Trophoblast cell (in vitro differentiated cells and primary cell): ENCODE measurements at regions not wholly inside any gene's neighbourhood (a gene's known extent, or its start where the extent isn't known, plus 50 kb on each side); places are given as distances from the start of the nearest gene placed in this dataset.

Experiments
- DNase-seq, 2 donors: peaks; one replicate each; pipeline ENCODE4 v3.0.0-alpha.2; 2016
- H2AFZ ChIP-seq: 2 replicates; pipeline ENCODE4 v1.6.1; 2013; ENCODE audit warnings: low read length, moderate library complexity, mild to moderate bottlenecking; ENCODE audit not compliant: insufficient read depth, poor library complexity
- H2AK5ac ChIP-seq: 2 replicates; pipeline ENCODE4 v1.6.1; 2013; ENCODE audit warnings: mild to moderate bottlenecking, low read length
- H2BK120ac ChIP-seq: 2 replicates; pipeline ENCODE4 v1.6.1; 2013; ENCODE audit warnings: low read length, mild to moderate bottlenecking, moderate library complexity; ENCODE audit not compliant: insufficient read depth, poor library complexity
- H2BK12ac ChIP-seq: 2 replicates; pipeline ENCODE4 v1.6.1; 2013; ENCODE audit warnings: mild to moderate bottlenecking, low read length, moderate library complexity
- H2BK5ac ChIP-seq: 2 replicates; pipeline ENCODE4 v1.6.1; 2013; ENCODE audit warnings: low read length, low read depth, moderate library complexity, mild to moderate bottlenecking; ENCODE audit not compliant: poor library complexity
- H3K14ac ChIP-seq: 2 replicates; pipeline ENCODE4 v1.6.1; 2013; ENCODE audit warnings: mild to moderate bottlenecking, low read length
- H3K18ac ChIP-seq: 2 replicates; pipeline ENCODE4 v1.6.1; 2013; ENCODE audit warnings: mild to moderate bottlenecking, low read length
- H3K23ac ChIP-seq: 2 replicates; pipeline ENCODE4 v1.6.1; 2013; ENCODE audit warnings: low read length
- H3K27ac ChIP-seq: 2 replicates; pipeline ENCODE4 v1.5.1; 2013; ENCODE audit warnings: low read depth, mild to moderate bottlenecking, inconsistent platforms, low read length, moderate library complexity
- H3K27me3 ChIP-seq: 2 replicates; pipeline ENCODE4 v1.6.1; 2013; ENCODE audit warnings: inconsistent platforms, mild to moderate bottlenecking, low read length, moderate library complexity; ENCODE audit not compliant: insufficient read depth
- H3K36me3 ChIP-seq, 2 experiments: 1 replicate in 1 of 2; 2 replicates in 1 of 2; pipeline ENCODE4 v1.6.1; 2013; ENCODE audit warnings: low read length in 2 of 2, mild to moderate bottlenecking in 2 of 2, moderate library complexity in 1 of 2; ENCODE audit not compliant: insufficient read depth in 2 of 2, control insufficient read depth in 1 of 2
- H3K4ac ChIP-seq: 2 replicates; pipeline ENCODE4 v1.6.1; 2013; ENCODE audit warnings: low read depth, mild to moderate bottlenecking, low read length, moderate library complexity
- H3K4me1 ChIP-seq, 2 experiments: 1 replicate in 1 of 2; 2 replicates in 1 of 2; pipeline ENCODE4 v1.6.1; 2013; ENCODE audit warnings: low read length in 2 of 2, mild to moderate bottlenecking in 2 of 2, moderate library complexity in 1 of 2; ENCODE audit not compliant: insufficient read depth in 2 of 2, control insufficient read depth in 1 of 2
- H3K4me2 ChIP-seq: 2 replicates; pipeline ENCODE4 v1.6.1; 2013; ENCODE audit warnings: inconsistent platforms, mild to moderate bottlenecking, low read length, moderate library complexity
- H3K4me3 ChIP-seq: 2 replicates; pipeline ENCODE4 v1.5.1; 2013; ENCODE audit warnings: mild to moderate bottlenecking, low read depth, low read length, inconsistent platforms
- H3K79me1 ChIP-seq: one replicate; pipeline ENCODE4 v1.6.1; 2013; ENCODE audit warnings: low read length
- H3K79me2 ChIP-seq: 2 replicates; pipeline ENCODE4 v1.6.1; 2013; ENCODE audit warnings: low read length, mild to moderate bottlenecking; ENCODE audit not compliant: control insufficient read depth, insufficient read depth, poor library complexity
- H3K9ac ChIP-seq: 2 replicates; pipeline ENCODE4 v1.6.1; 2013; ENCODE audit warnings: mild to moderate bottlenecking, low read length
- H3K9me3 ChIP-seq: 2 replicates; pipeline ENCODE4 v1.6.1; 2013; ENCODE audit warnings: low read depth, mild to moderate bottlenecking, control low read depth, inconsistent platforms, low read length; ENCODE audit not compliant: insufficient read depth
- H4K12ac ChIP-seq: 2 replicates; pipeline ENCODE4 v1.6.1; 2013; ENCODE audit warnings: low read depth, mild to moderate bottlenecking, low read length, moderate library complexity
- H4K8ac ChIP-seq: 2 replicates; pipeline ENCODE4 v1.6.1; 2013; ENCODE audit warnings: low read depth, mild to moderate bottlenecking, low read length, moderate library complexity
- H4K91ac ChIP-seq: one replicate; pipeline ENCODE4 v1.6.1; 2013; ENCODE audit warnings: low read depth, mild to moderate bottlenecking, low read length, moderate library complexity
- WGBS: extraction: QIAGEN DNeasy Blood & Tissue Kit; methylation state at CpG from one replicate; pipeline ENCODE4 v1.1.7; 2013; ENCODE audit warnings: missing lambda C conversion rate; ENCODE audit not compliant: insufficient read length, insufficient coverage; ENCODE audit errors: extremely low coverage; 5-methylcytosine and 5-hydroxymethylcytosine counted together

DNA sequence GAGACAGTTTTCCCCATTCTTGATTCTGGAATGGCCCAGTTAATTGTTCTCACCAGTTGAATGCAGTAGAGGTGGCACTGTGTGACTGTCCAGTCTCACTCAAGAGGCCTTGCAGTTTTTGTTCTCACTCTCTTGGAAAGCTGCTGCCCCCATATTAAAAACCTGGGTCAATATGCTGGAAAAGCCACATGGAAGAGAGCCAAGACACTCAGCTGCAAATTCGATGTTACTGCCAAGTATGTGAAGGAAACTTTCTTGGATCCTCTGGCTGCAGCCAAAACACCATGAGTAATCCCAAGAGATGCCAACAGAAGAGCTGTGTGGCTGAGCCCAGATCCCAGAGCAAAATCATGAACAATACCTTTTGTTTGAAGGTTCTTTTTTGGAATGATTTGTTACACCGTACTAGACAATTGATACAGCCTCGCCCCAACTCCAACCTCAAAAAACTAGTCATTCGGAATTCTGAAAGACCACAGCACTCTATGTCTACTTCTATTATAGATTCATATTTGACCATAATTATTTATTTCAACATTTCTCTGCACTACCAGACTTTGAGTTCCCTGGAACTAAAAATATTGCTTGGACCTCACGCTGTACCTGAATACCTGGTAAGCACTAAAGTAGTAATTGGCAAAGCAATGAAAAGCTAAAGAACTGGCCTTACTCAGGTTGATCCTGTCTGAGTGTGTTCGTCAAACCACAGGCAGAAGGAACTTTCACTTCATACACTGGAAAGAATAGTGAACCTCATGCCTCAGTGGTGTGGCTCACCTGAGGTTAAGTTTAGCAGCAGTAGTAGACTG is 378.8 kb downstream of the ETS1 start:
- Histone ChIP-seq H3K36me3 (no peaks in the 10 kb centered on the region), H3K9ac (no peak overlapping the region), H3K79me1 (peaks cover 30% of the 10 kb centered on the region), H3K14ac (peak overlapping the region; percentile 97), H3K4me3 (no peak overlapping the region), H3K18ac (peak overlapping the region; percentile 80), H3K4ac (peak overlapping the region; percentile 74), H4K8ac (peak overlapping the region; percentile 82), H3K9me3 (peaks cover 2% of the 10 kb centered on the region), H2AFZ (no peak overlapping the region), H4K91ac (peak overlapping the region; percentile 98), H2AK5ac (peak overlapping the region; percentile 91), H2BK12ac (peak overlapping the region; percentile 97), H3K27me3 (no peaks in the 10 kb centered on the region), H3K27ac (peak overlapping the region; percentile 90), H3K4me2 (no peak overlapping the region), H2BK5ac (peak overlapping the region; percentile 96), H3K23ac (no peak overlapping the region), H4K12ac (no peak overlapping the region), H3K79me2 (peaks cover 6% of the 10 kb centered on the region), H2BK120ac (peak overlapping the region; percentile 96), H3K4me1 (peaks cover 9 to 12% of the 10 kb centered on the region in 2 experiments)
- DNase-seq, result peak; percentile 22 to 52
- WGBS, result no CpG with 5 or more reads among the region's 6 CpGs

DNA sequence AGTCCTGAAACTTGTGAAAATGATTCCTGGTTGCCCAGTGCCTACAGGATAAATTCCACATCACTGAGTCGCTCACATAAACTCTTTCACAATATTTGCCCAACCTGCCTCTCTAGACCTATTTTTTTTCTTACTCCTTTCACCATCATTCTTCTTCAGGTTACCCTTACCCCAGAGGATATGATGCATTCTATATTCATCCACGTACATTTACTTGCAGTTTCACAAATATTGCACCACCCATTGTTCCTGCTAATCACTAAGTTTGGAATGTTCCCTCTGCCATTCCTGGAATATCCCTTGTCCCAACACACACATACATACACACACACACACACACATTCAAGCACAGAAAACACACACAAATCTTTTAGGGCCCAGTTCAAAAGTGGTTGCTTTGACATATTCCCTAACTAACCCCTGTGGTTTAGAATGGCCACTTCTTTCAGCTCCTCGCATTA is 379.5 kb downstream of the ETS1 start:
- WGBS, result no CpG with 5 or more reads among the region's 3 CpGs
- no peaks in the 10 kb centered on the region for H3K27me3 ChIP-seq
- H3K9ac ChIP-seq, result no peak overlapping the region
- H3K18ac ChIP-seq, result peak overlapping the region; percentile 80
- H3K9me3 ChIP-seq, result peaks cover 2% of the 10 kb centered on the region
- H4K12ac ChIP-seq, result no peak overlapping the region
- peak overlapping the region; percentile 98 for H4K91ac ChIP-seq
- H3K36me3 ChIP-seq, result no peaks in the 10 kb centered on the region
- H3K4me1 ChIP-seq, result peaks cover 9 to 12% of the 10 kb centered on the region in 2 experiments
- no peak overlapping the region for H2AFZ ChIP-seq
- peak overlapping the region; percentile 90 for H3K27ac ChIP-seq
- H3K4me2 ChIP-seq, result no peak overlapping the region
- H2BK5ac ChIP-seq, result peak overlapping the region; percentile 96
- peak overlapping the region; percentile 91 for H3K14ac ChIP-seq
- H2BK120ac ChIP-seq, result peak overlapping the region; percentile 94
- H3K79me1 ChIP-seq, result peaks cover 30% of the 10 kb centered on the region
- peak overlapping the region; percentile 61 for H3K4ac ChIP-seq
- H3K4me3 ChIP-seq, result no peak overlapping the region
- peak overlapping the region; percentile 82 for H4K8ac ChIP-seq
- H2BK12ac ChIP-seq, result peak overlapping the region; percentile 97
- H3K23ac ChIP-seq, result no peak overlapping the region
- DNase-seq, result peak; percentile 69 to 94
- peak overlapping the region; percentile 91 for H2AK5ac ChIP-seq
- H3K79me2 ChIP-seq, result peaks cover 6% of the 10 kb centered on the region

DNA sequence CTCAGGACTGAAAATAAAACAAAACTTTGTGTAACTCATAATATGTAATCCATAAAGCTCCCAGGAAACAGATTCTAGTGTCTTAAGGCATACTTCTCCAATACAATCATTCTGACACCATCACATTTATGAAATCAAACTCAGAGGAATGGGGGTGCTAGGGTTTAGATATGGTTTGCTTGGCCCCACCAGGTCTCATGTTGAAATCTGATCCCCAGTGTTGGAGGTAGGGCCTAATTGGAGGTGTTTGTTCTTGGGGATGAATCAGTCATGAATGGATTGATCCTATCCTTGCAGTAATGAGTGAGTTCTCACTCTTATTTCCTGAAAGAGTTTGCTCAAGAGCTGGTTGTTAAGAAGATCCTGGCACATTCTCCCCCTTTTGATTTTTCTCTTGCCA is 380.9 kb downstream of the ETS1 start:
- Histone ChIP-seq H2BK5ac (peak overlapping the region; percentile 52), H3K18ac (no peak overlapping the region), H3K36me3 (no peaks in the 10 kb centered on the region), H3K4me3 (no peak overlapping the region), H4K91ac (peak overlapping the region; percentile 63), H3K14ac (peak overlapping the region; percentile 40), H4K12ac (no peak overlapping the region), H3K23ac (no peak overlapping the region), H3K79me1 (peaks cover 34% of the 10 kb centered on the region), H4K8ac (no peak overlapping the region), H3K27me3 (no peaks in the 10 kb centered on the region), H3K9ac (no peak overlapping the region), H3K9me3 (peaks cover 2% of the 10 kb centered on the region), H3K4me1 (peaks cover 13 to 21% of the 10 kb centered on the region in 2 experiments), H2AFZ (no peak overlapping the region), H3K4ac (peak overlapping the region; percentile 52), H2BK120ac (peak overlapping the region; percentile 70), H3K79me2 (peaks cover 8% of the 10 kb centered on the region), H3K4me2 (no peak overlapping the region), H2AK5ac (peak overlapping the region; percentile 64), H2BK12ac (peak overlapping the region; percentile 79), H3K27ac (no peak overlapping the region)
- DNase-seq, result no peak

DNA sequence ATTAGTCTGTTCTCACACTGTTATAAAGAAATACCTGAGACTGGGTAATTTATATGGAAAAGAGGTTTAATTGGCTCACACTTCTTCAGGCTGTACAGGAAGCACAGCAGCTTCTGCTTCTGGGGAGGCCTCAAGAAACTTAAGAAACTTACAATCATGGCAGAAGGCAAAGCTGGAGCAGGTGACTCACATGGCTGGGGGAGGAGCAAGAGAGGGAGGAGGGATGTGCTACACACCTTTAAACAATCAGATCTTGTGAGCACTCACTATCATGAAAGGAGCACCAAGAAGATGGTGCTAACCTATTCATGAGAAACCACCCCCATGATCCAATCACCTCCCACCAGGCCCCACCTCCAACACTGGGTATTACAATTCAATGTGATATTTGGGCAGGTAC is 381.6 kb downstream of the ETS1 start:
- Histone ChIP-seq H3K4me2 (no peak overlapping the region), H3K4me1 (peaks cover 13 to 21% of the 10 kb centered on the region in 2 experiments), H2BK5ac (no peak overlapping the region), H3K36me3 (no peaks in the 10 kb centered on the region), H3K4ac (no peak overlapping the region), H2AK5ac (peak overlapping the region; percentile 87), H4K12ac (no peak overlapping the region), H2AFZ (no peak overlapping the region), H3K18ac (no peak overlapping the region), H3K79me2 (peaks cover 8% of the 10 kb centered on the region), H3K9me3 (peaks cover 2% of the 10 kb centered on the region), H3K9ac (no peak overlapping the region), H3K23ac (no peak overlapping the region), H2BK12ac (peak overlapping the region; percentile 82), H3K4me3 (no peak overlapping the region), H2BK120ac (peak overlapping the region; percentile 79), H4K91ac (peak overlapping the region; percentile 61), H3K79me1 (peaks cover 34% of the 10 kb centered on the region), H4K8ac (no peak overlapping the region), H3K14ac (peak overlapping the region; percentile 80), H3K27me3 (no peaks in the 10 kb centered on the region), H3K27ac (no peak overlapping the region)
- no peak for DNase-seq
